Glutamatergic neuron (in vitro differentiated cells): ENCODE measurements at regions not wholly inside any gene's neighbourhood (a gene's known extent, or its start where the extent isn't known, plus 50 kb on each side); places are given as distances from the start of the nearest gene placed in this dataset.

ENCODE experiments used
- DNase-seq: peaks from one replicate; pipeline ENCODE4 v3.0.0; 2022
- H3K27ac Mint-ChIP-seq: one replicate; pipeline ENCODE4 v1.8.0; 2020; ENCODE audit warnings: mild to moderate bottlenecking, mixed read lengths, inconsistent platforms; ENCODE audit not compliant: unreplicated experiment
- H3K27me3 Mint-ChIP-seq: one replicate; pipeline ENCODE4 v1.8.0; 2020; ENCODE audit warnings: mild to moderate bottlenecking, moderate library complexity, mixed read lengths, inconsistent platforms; ENCODE audit not compliant: unreplicated experiment
- H3K36me3 Mint-ChIP-seq: one replicate; pipeline ENCODE4 v1.8.0; 2020; ENCODE audit warnings: mild to moderate bottlenecking, mixed read lengths, inconsistent platforms; ENCODE audit not compliant: unreplicated experiment
- H3K4me1 Mint-ChIP-seq: one replicate; pipeline ENCODE4 v1.8.0; 2020; ENCODE audit warnings: mild to moderate bottlenecking, low read depth, mixed read lengths, inconsistent platforms; ENCODE audit not compliant: unreplicated experiment
- H3K4me3 Mint-ChIP-seq: one replicate; pipeline ENCODE4 v1.8.0; 2020; ENCODE audit warnings: mild to moderate bottlenecking, mixed read lengths, inconsistent platforms; ENCODE audit not compliant: unreplicated experiment
- H3K9me3 Mint-ChIP-seq: one replicate; pipeline ENCODE4 v1.8.0; 2020; ENCODE audit warnings: mild to moderate bottlenecking, moderate library complexity, mixed read lengths, inconsistent platforms; ENCODE audit not compliant: unreplicated experiment
- TF ChIP-seq, protein P1 (sequence below): fragments of 200-600 bp; sonication (generic); IDR thresholded peaks from one replicate; pipeline ENCODE4 v1.5.0; 2021; ENCODE audit not compliant: partially characterized antibody, unreplicated experiment

GRCh38 chr18:40708726-40709125, 1246.3 kb upstream of the PIK3C3 start:
- H3K4me1 Mint-ChIP-seq: no peaks in the 10 kb centered on the region
- H3K27ac Mint-ChIP-seq: no peak overlapping the region
- no peaks in the 10 kb centered on the region for H3K36me3 Mint-ChIP-seq
- H3K27me3 Mint-ChIP-seq: no peaks in the 10 kb centered on the region
- H3K4me3 Mint-ChIP-seq: no peak overlapping the region
- H3K9me3 Mint-ChIP-seq: no peaks in the 10 kb centered on the region
- TF ChIP-seq, protein P1, sequence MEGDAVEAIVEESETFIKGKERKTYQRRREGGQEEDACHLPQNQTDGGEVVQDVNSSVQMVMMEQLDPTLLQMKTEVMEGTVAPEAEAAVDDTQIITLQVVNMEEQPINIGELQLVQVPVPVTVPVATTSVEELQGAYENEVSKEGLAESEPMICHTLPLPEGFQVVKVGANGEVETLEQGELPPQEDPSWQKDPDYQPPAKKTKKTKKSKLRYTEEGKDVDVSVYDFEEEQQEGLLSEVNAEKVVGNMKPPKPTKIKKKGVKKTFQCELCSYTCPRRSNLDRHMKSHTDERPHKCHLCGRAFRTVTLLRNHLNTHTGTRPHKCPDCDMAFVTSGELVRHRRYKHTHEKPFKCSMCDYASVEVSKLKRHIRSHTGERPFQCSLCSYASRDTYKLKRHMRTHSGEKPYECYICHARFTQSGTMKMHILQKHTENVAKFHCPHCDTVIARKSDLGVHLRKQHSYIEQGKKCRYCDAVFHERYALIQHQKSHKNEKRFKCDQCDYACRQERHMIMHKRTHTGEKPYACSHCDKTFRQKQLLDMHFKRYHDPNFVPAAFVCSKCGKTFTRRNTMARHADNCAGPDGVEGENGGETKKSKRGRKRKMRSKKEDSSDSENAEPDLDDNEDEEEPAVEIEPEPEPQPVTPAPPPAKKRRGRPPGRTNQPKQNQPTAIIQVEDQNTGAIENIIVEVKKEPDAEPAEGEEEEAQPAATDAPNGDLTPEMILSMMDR: no peak
- no peak for DNase-seq

DNA sequence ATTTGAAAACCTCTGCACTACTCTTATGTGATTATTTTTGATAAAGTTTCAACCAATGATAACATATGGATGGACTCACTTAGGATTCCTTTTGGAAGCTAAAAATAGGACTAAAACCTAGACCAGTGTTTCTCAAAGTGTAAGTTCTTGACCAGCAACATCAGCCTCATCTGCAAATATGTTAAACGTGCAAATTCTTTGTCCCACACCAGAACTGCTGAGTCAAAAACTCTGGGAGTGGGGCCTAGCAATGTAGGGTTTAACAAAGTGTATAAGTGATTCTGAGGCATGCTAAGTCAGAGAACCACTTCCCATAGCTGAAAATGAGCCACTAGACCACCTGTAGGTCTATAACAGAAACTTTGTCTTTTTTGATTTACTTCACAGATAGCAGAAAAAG, 1247.2 kb upstream of the PIK3C3 start:
- Mint-ChIP-seq H3K27me3 (no peaks in the 10 kb centered on the region), H3K36me3 (no peaks in the 10 kb centered on the region), H3K4me1 (no peaks in the 10 kb centered on the region), H3K4me3 (no peak overlapping the region), H3K27ac (no peak overlapping the region), H3K9me3 (no peaks in the 10 kb centered on the region)
- TF ChIP-seq, protein P1: no peak
- DNase-seq: no peak

- H3K27me3 Mint-ChIP-seq: no peaks in the 10 kb centered on the region
- no peaks in the 10 kb centered on the region for H3K4me1 Mint-ChIP-seq
Measured at GRCh38 chr18:40698129-40698528, 1256.9 kb upstream of the PIK3C3 start.

DNA sequence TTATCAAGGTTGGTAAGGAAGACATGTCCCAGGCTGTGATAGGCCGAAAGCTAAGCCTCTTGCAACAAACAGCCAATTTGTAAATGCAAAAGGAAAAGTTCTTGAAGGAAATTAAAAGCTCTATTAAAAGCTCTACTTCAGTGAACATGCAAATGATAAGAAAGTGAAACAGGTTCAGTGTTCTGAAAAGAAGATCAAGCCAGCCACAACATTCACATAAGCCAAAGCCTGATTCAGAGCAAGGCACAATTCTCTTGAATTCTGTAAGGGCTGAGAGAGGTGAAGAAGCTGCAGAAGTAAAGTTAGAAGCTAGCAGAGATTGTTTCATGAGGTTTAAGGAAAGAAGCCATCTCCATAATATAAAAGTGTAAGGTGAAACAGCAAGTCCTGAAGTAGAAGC, 1259.5 kb upstream of the PIK3C3 start:
- Mint-ChIP-seq H3K4me3 (no peak overlapping the region), H3K36me3 (peaks cover 21% of the 10 kb centered on the region), H3K27ac (no peak overlapping the region), H3K27me3 (no peaks in the 10 kb centered on the region), H3K4me1 (no peaks in the 10 kb centered on the region), H3K9me3 (peaks cover 5% of the 10 kb centered on the region)
- TF ChIP-seq, protein P1: no peak
- no peak for DNase-seq

More at GRCh38 chr18:40698129-40698528, 1256.9 kb upstream of the PIK3C3 start:
- no peak for DNase-seq
- H3K36me3 Mint-ChIP-seq: peaks cover 21% of the 10 kb centered on the region
- peaks cover 5% of the 10 kb centered on the region for H3K9me3 Mint-ChIP-seq
- no peak overlapping the region for H3K4me3 Mint-ChIP-seq
- no peak overlapping the region for H3K27ac Mint-ChIP-seq
- TF ChIP-seq, protein P1: no peak

DNA sequence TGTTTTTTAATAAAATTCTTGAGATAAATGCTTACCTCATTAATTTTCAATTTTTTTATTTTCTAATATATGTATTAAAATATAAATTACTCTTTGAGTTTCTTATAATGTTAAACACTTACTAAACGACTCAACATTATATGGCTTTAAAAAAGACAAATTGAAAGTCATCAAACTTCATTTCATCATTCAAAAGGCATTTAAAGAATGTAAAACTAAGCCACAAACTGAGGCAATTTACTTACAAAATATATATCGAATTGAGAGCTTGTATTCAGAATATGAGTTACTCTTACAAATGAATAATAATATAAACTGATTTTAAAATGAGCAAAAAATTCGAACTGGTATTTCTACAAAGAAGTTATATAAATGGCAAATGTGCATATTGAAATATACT, 1262.2 kb upstream of the PIK3C3 start:
- no peak overlapping the region for H3K27ac Mint-ChIP-seq
- no peak overlapping the region for H3K4me3 Mint-ChIP-seq
- peaks cover 2% of the 10 kb centered on the region for H3K9me3 Mint-ChIP-seq
- no peaks in the 10 kb centered on the region for H3K27me3 Mint-ChIP-seq
- H3K4me1 Mint-ChIP-seq: no peaks in the 10 kb centered on the region
- TF ChIP-seq, protein P1: no peak
- peaks cover 5% of the 10 kb centered on the region for H3K36me3 Mint-ChIP-seq
- no peak for DNase-seq
